B cell (primary cell): ENCODE measurements at regions not wholly inside any gene's neighbourhood (a gene's known extent, or its start where the extent isn't known, plus 50 kb on each side); places are given as distances from the start of the nearest gene placed in this dataset.

Experiments
- ATAC-seq: fragments of 200-7000 bp; cut with Tn5 transposase; one replicate; pipeline ENCODE4 v1.10.0; 2021; ENCODE audit warnings: low read depth, mild to moderate bottlenecking, moderate number of reproducible peaks, moderate library complexity
- CTCF ChIA-PET: fragments of 350-600 bp; sonication (Branson Sonifier 250); formaldehyde crosslinking; loops from one replicate; lab custom pipeline; 2021; ENCODE audit warnings: antibody characterized with exemption, inconsistent platforms; lab: Charles Lee
- POLR2A ChIA-PET: fragments of 350-600 bp; sonication (Branson Sonifier 250); formaldehyde crosslinking; loops from one replicate; lab custom pipeline; 2021; ENCODE audit warnings: antibody characterized with exemption; lab: Charles Lee
- DNase-seq: peaks from one replicate; pipeline ENCODE4 v3.0.0; 2013
- H2AFZ ChIP-seq: 2 replicates; pipeline ENCODE4 v1.6.1; 2012; ENCODE audit warnings: mild to moderate bottlenecking, low read depth, low read length; ENCODE audit not compliant: insufficient read depth, poor library complexity, severe bottlenecking
- H3K27ac ChIP-seq, 2 donors: 1 replicate in 1 of 2; 2 replicates in 1 of 2; pipeline ENCODE4 v1.5.1; 2012 to 2013; ENCODE audit warnings: low read length in 2 of 2, mild to moderate bottlenecking in 2 of 2, moderate library complexity in 1 of 2
- H3K27me3 ChIP-seq, 4 experiments: fragments of 200-600 bp in 1 of 4; sonication (generic) in 1 of 4; replicated peaks in 1 of 4; 1 replicate in 2 of 4; 2 replicates in 2 of 4; pipeline versions ENCODE4 v1.6.1 to v1.7.0; 2013 to 2016; ENCODE audit warnings: low read length in 3 of 4, mild to moderate bottlenecking in 2 of 4, mixed read lengths in 1 of 4, moderate library complexity in 1 of 4; ENCODE audit not compliant: insufficient read depth in 4 of 4, control insufficient read depth in 3 of 4; ENCODE audit errors: control extremely low read depth in 1 of 4
- H3K36me3 ChIP-seq, 2 experiments: replicated peaks in 1 of 2; 1 replicate in 1 of 2; 2 replicates in 1 of 2; pipeline versions ENCODE4 v1.6.1 to v1.7.1; 2013; ENCODE audit warnings: low read length in 1 of 2; ENCODE audit not compliant: insufficient read depth in 2 of 2, control insufficient read depth in 1 of 2; ENCODE audit errors: control extremely low read depth in 1 of 2, extremely low read depth in 1 of 2
- H3K4me1 ChIP-seq, 2 donors: fragments of 200-600 bp in 1 of 2; sonication (generic) in 1 of 2; 1 replicate in 1 of 2; 2 replicates in 1 of 2; pipeline versions ENCODE4 v1.5.1 to v1.6.1; 2013 to 2017; ENCODE audit warnings: low read length in 2 of 2; ENCODE audit not compliant: control insufficient read depth in 2 of 2, insufficient read depth in 2 of 2
- H3K4me2 ChIP-seq: replicated peaks from 2 replicates; pipeline ENCODE3; 2012; ENCODE audit warnings: mild to moderate bottlenecking, low read depth, low read length; ENCODE audit not compliant: poor library complexity, severe bottlenecking
- H3K4me3 ChIP-seq, 5 experiments: fragments of 200-600 bp in 1 of 5; sonication (generic) in 1 of 5; 1 replicate in 3 of 5; 2 replicates in 2 of 5; pipeline versions ENCODE4 v1.5.1 to v1.7.0; 2011 to 2016; ENCODE audit warnings: low read length in 4 of 5, mild to moderate bottlenecking in 4 of 5, low read depth in 2 of 5, control low read depth in 1 of 5, moderate library complexity in 1 of 5; ENCODE audit not compliant: insufficient read depth in 1 of 5; ENCODE audit errors: control extremely low read depth in 1 of 5, extremely low read depth in 1 of 5
- H3K79me2 ChIP-seq: fragments of 200-600 bp; sonication (generic); one replicate; pipeline ENCODE4 v1.6.0; 2016; ENCODE audit warnings: low read length; ENCODE audit not compliant: control insufficient read depth, insufficient read depth
- H3K9ac ChIP-seq: fragments of 200-600 bp; sonication (generic); 2 replicates; pipeline ENCODE4 v1.6.1; 2017; ENCODE audit warnings: mild to moderate bottlenecking, low read length, moderate library complexity
- H3K9me3 ChIP-seq, 3 donors: one replicate each; pipeline versions ENCODE4 v1.6.1 to v1.7.1; 2013; ENCODE audit warnings: low read length in 2 of 3; ENCODE audit not compliant: control insufficient read depth in 2 of 3, insufficient read depth in 1 of 3; ENCODE audit errors: control extremely low read depth in 1 of 3
- H4K20me1 ChIP-seq: 2 replicates; pipeline ENCODE4 v1.6.0; 2012; ENCODE audit warnings: mild to moderate bottlenecking, low read length; ENCODE audit not compliant: insufficient read depth, control insufficient read depth, poor library complexity, severe bottlenecking
- H3K27ac Mint-ChIP-seq: one replicate; pipeline ENCODE4 v1.8.0; 2021; ENCODE audit warnings: mixed read lengths
- H3K27me3 Mint-ChIP-seq: one replicate; pipeline ENCODE4 v1.8.0; 2021; ENCODE audit warnings: mixed read lengths
- H3K4me1 Mint-ChIP-seq: one replicate; pipeline ENCODE4 v1.8.0; 2021; ENCODE audit warnings: mixed read lengths
- H3K4me3 Mint-ChIP-seq: one replicate; pipeline ENCODE4 v1.8.0; 2021; ENCODE audit warnings: mixed read lengths
- H3K9me3 Mint-ChIP-seq: one replicate; pipeline ENCODE4 v1.8.0; 2022; ENCODE audit warnings: mixed read lengths; ENCODE audit not compliant: insufficient read depth
- EZH2 ChIP-seq: IDR thresholded peaks from 2 replicates; pipeline ENCODE4 v1.6.1; 2012; ENCODE audit warnings: borderline replicate concordance, low read depth, mild to moderate bottlenecking, moderate library complexity, low read length; ENCODE audit not compliant: insufficient read depth, poor library complexity, severe bottlenecking
- WGBS: methylation state at CpG from one replicate; pipeline ENCODE4 v1.1.5; 2013; ENCODE audit warnings: missing lambda C conversion rate; ENCODE audit not compliant: insufficient coverage; 5-methylcytosine and 5-hydroxymethylcytosine counted together
- intact Hi-C: fragments of 100-400 bp; cut with micrococcal nuclease; formaldehyde crosslinking; loops from one replicate; pipeline ENCODE4 v1.10.0; 2022
- TF ChIP-seq, protein P1 (sequence below): fragments of 200-600 bp; IDR thresholded peaks from one replicate; pipeline ENCODE4 v1.8.0; 2022; ENCODE audit warnings: antibody characterized with exemption, mild to moderate bottlenecking

DNA sequence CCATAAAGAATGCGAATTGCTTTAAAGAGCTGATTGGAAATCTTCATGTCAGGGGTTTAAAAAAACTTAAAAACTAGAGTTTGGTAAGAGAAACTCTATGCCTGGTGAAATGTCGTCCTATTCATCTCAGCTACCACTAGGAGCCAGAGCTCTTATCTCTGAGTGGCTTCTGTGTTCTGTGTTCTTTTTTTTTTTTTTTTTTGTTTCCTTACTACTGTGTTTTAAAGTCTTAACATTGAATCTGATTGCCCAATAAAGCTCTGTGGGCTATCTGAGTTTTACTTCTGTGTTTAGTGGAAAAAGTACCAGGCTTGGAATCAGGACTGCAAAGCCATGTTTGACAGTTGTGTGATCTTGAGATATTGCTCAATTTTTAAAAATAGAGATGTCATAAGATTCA is 494.8 kb downstream of the RIT2 start:
- Mint-ChIP-seq H3K9me3 (peaks cover 2% of the 10 kb centered on the region), H3K4me1 (no peaks in the 10 kb centered on the region), H3K27ac (no peak overlapping the region), H3K27me3 (no peaks in the 10 kb centered on the region), H3K4me3 (no peak overlapping the region)
- no peaks in the 10 kb centered on the region for H3K9me3 ChIP-seq
- H4K20me1 ChIP-seq, result no peaks in the 10 kb centered on the region
- H3K27ac ChIP-seq, result no peak overlapping the region
- no peak overlapping the region for H3K4me2 ChIP-seq
- ChIA-PET CTCF (no interaction called here), POLR2A (no interaction called here)
- no peaks in the 10 kb centered on the region for H3K36me3 ChIP-seq
- no peak for ATAC-seq
- no peak overlapping the region for H3K4me3 ChIP-seq
- no peaks in the 10 kb centered on the region for H3K4me1 ChIP-seq
- no peak overlapping the region for H3K9ac ChIP-seq
- H2AFZ ChIP-seq, result no peak overlapping the region
- intact Hi-C loops, result no loop called here
- no peak for TF ChIP-seq EZH2
- TF ChIP-seq, protein P1, sequence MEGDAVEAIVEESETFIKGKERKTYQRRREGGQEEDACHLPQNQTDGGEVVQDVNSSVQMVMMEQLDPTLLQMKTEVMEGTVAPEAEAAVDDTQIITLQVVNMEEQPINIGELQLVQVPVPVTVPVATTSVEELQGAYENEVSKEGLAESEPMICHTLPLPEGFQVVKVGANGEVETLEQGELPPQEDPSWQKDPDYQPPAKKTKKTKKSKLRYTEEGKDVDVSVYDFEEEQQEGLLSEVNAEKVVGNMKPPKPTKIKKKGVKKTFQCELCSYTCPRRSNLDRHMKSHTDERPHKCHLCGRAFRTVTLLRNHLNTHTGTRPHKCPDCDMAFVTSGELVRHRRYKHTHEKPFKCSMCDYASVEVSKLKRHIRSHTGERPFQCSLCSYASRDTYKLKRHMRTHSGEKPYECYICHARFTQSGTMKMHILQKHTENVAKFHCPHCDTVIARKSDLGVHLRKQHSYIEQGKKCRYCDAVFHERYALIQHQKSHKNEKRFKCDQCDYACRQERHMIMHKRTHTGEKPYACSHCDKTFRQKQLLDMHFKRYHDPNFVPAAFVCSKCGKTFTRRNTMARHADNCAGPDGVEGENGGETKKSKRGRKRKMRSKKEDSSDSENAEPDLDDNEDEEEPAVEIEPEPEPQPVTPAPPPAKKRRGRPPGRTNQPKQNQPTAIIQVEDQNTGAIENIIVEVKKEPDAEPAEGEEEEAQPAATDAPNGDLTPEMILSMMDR, result no peak
- no peaks in the 10 kb centered on the region for H3K27me3 ChIP-seq
- DNase-seq, result no peak
- no CpG with 5 or more reads among the region's 2 CpGs for WGBS
- H3K79me2 ChIP-seq, result no peaks in the 10 kb centered on the region

DNA sequence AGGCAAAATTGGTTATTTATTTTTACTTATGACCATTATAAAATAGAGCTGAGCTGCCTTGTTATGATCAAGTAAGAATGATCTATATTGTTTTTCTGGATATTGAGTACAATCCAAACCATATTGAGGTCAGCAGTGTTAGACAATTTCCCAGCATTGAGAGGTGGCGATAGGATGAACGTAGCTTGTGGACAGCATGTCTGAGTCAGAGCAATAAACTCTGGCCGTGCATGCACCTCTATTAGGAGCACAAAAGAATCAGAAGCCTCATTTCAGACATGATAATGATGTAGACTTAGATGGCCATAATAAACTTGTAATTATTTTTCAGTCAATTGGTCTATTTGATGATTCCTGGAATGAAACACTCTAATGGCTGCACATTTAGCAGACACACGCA is 491.6 kb downstream of the RIT2 start:
- no peaks in the 10 kb centered on the region for H3K27me3 ChIP-seq
- no peak overlapping the region for H3K4me2 ChIP-seq
- no peaks in the 10 kb centered on the region for H3K27me3 Mint-ChIP-seq
- H3K9me3 ChIP-seq, result no peaks in the 10 kb centered on the region
- 100% methylated on average over 3 of the region's 4 CpGs for WGBS
- H3K27ac ChIP-seq, result no peak overlapping the region
- H3K79me2 ChIP-seq, result no peaks in the 10 kb centered on the region
- no peak for DNase-seq
- no peak overlapping the region for H3K27ac Mint-ChIP-seq
- intact Hi-C loops, result no loop called here
- no peaks in the 10 kb centered on the region for H4K20me1 ChIP-seq
- H2AFZ ChIP-seq, result no peak overlapping the region
- no peaks in the 10 kb centered on the region for H3K36me3 ChIP-seq
- H3K4me1 ChIP-seq, result no peaks in the 10 kb centered on the region
- ChIA-PET POLR2A (no interaction called here), CTCF (no interaction called here)
- peaks cover 2% of the 10 kb centered on the region for H3K9me3 Mint-ChIP-seq
- H3K4me1 Mint-ChIP-seq, result no peaks in the 10 kb centered on the region
- no peak overlapping the region for H3K9ac ChIP-seq
- ATAC-seq, result no peak
- H3K4me3 ChIP-seq, result no peak overlapping the region
- no peak overlapping the region for H3K4me3 Mint-ChIP-seq
- no peak for TF ChIP-seq EZH2
- TF ChIP-seq, protein P1, result no peak
